HL-60 (cell line): ENCODE measurements at regions not wholly inside any gene's neighbourhood (a gene's known extent, or its start where the extent isn't known, plus 50 kb on each side); places are given as distances from the start of the nearest gene placed in this dataset.

Experiments used
- CTCF ChIP-seq: IDR thresholded peaks from one replicate; pipeline ENCODE4 v1.5.1; 2011; ENCODE audit warnings: low read length, control low read depth, inconsistent platforms; ENCODE audit not compliant: insufficient read depth
- POLR2AphosphoS5 ChIP-seq: IDR thresholded peaks from 2 replicates; pipeline ENCODE4 v1.6.1; 2012; ENCODE audit warnings: low read depth
- REST ChIP-seq: IDR thresholded peaks from 2 replicates; pipeline ENCODE4 v1.6.1; 2012; ENCODE audit warnings: low read depth; ENCODE audit not compliant: insufficient replicate concordance

- TF ChIP-seq CTCF: no peak
- no peak for TF ChIP-seq POLR2AphosphoS5
- no peak for TF ChIP-seq REST
Measured at GRCh38 chr7:145411066-145411465, 575.2 kb upstream of the TPK1 start.
